Smooth muscle cell (in vitro differentiated cells): ENCODE measurements at regions not wholly inside any gene's neighbourhood (a gene's known extent, or its start where the extent isn't known, plus 50 kb on each side); places are given as distances from the start of the nearest gene placed in this dataset.

Source experiments
- DNase-seq: peaks from one replicate; lab custom pipeline; 2025; ENCODE audit not compliant: unreplicated experiment; lab: John Stamatoyannopoulos, UW
- H2AFZ ChIP-seq: fragments of 200-600 bp; sonication (generic); 2 replicates; pipeline ENCODE4 v1.6.0; 2016; ENCODE audit warnings: antibody characterized with exemption, low read depth, mild to moderate bottlenecking
- H3F3A ChIP-seq: fragments of 200-600 bp; sonication (generic); 2 replicates; pipeline ENCODE4 v1.6.0; 2017; ENCODE audit warnings: antibody characterized with exemption, low read depth
- H3K27ac ChIP-seq: fragments of 200-600 bp; sonication (generic); 2 replicates; pipeline ENCODE4 v1.5.1; 2016; ENCODE audit warnings: low read depth, mild to moderate bottlenecking
- H3K27me3 ChIP-seq: fragments of 200-600 bp; sonication (generic); 2 replicates; pipeline ENCODE4 v1.6.1; 2016; ENCODE audit warnings: low read depth, mild to moderate bottlenecking
- H3K36me3 ChIP-seq: fragments of 200-600 bp; sonication (generic); 2 replicates; pipeline ENCODE4 v1.5.1; 2016; ENCODE audit warnings: low read depth
- H3K4me1 ChIP-seq: fragments of 200-600 bp; sonication (generic); 2 replicates; pipeline ENCODE4 v1.5.1; 2016; ENCODE audit warnings: low read depth
- H3K4me2 ChIP-seq: fragments of 200-600 bp; sonication (generic); 2 replicates; pipeline ENCODE4 v1.6.0; 2016; ENCODE audit warnings: mild to moderate bottlenecking
- H3K4me3 ChIP-seq: fragments of 200-600 bp; sonication (generic); 2 replicates; pipeline ENCODE4 v1.5.1; 2016; ENCODE audit warnings: mild to moderate bottlenecking
- H3K79me2 ChIP-seq: fragments of 200-600 bp; sonication (generic); 2 replicates; pipeline ENCODE4 v1.6.0; 2016; ENCODE audit warnings: low read depth, mild to moderate bottlenecking
- H3K9ac ChIP-seq: fragments of 200-600 bp; sonication (generic); 2 replicates; pipeline ENCODE4 v1.6.0; 2016; ENCODE audit warnings: low read depth
- H3K9me3 ChIP-seq: fragments of 200-600 bp; sonication (generic); replicated peaks from 2 replicates; pipeline ENCODE4 v1.5.1; 2016; ENCODE audit warnings: low read depth
- H4K20me1 ChIP-seq: fragments of 200-600 bp; sonication (generic); 2 replicates; pipeline ENCODE4 v1.6.0; 2016; ENCODE audit warnings: low read depth
- CTCF ChIP-seq: fragments of 200-600 bp; sonication (generic); IDR thresholded peaks from 2 replicates; pipeline ENCODE4 v1.5.1; 2017; ENCODE audit warnings: borderline replicate concordance, mild to moderate bottlenecking, antibody characterized with exemption; ENCODE audit not compliant: insufficient read depth, poor library complexity, severe bottlenecking
- WGBS: methylation state at CpG from one replicate; pipeline ENCODE4 v1.1.7; 2016; ENCODE audit warnings: low lambda C conversion rate; 5-methylcytosine and 5-hydroxymethylcytosine counted together

GRCh38 chr10:125484035-125484732, 198.8 kb downstream of the TEX36 start:
- TF ChIP-seq CTCF, result no peak

DNA sequence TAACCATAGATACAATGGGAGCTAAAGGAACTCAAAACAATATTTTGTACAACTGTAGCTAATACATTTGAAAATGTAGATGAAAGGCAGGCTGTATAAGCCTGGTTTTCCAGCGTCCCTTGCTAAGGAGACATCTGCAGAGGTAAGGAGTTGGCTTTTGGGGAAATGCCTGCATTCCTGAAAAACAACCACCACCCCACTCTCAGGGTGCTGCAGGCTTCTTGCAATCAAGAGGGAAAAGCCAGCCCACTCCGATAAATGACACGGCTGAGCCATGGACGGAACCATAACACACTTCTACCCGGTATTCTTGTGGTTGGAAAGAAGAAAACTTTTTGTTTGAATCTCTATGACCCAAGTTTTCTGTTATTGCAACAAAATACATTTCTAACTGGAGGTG, 200.3 kb downstream of the TEX36 start:
- Histone ChIP-seq H3K36me3 (no peaks in the 10 kb centered on the region), H4K20me1 (no peaks in the 10 kb centered on the region), H2AFZ (no peak overlapping the region), H3K27me3 (no peaks in the 10 kb centered on the region), H3K4me2 (peak overlapping the region; percentile 75), H3K4me3 (peak overlapping the region; percentile 15), H3F3A (no peaks in the 10 kb centered on the region), H3K79me2 (no peaks in the 10 kb centered on the region), H3K4me1 (peaks cover 9% of the 10 kb centered on the region), H3K9ac (no peak overlapping the region), H3K27ac (no peak overlapping the region), H3K9me3 (no peaks in the 10 kb centered on the region)
- 40% methylated on average over 5 of the region's 5 CpGs for WGBS
- TF ChIP-seq CTCF, result no peak
- DNase-seq, result no peak

More at GRCh38 chr10:125484035-125484732, 198.8 kb downstream of the TEX36 start:
- H2AFZ ChIP-seq, result no peak overlapping the region
- peaks cover 9% of the 10 kb centered on the region for H3K4me1 ChIP-seq
- H3K79me2 ChIP-seq, result no peaks in the 10 kb centered on the region
- DNase-seq, result no peak
- no peak overlapping the region for H3K4me3 ChIP-seq
- H4K20me1 ChIP-seq, result no peaks in the 10 kb centered on the region
- WGBS, result 98% methylated on average over 1 of the region's 1 CpG
- no peak overlapping the region for H3K4me2 ChIP-seq
- no peaks in the 10 kb centered on the region for H3K9me3 ChIP-seq
- no peak overlapping the region for H3K9ac ChIP-seq
- no peaks in the 10 kb centered on the region for H3F3A ChIP-seq
- no peaks in the 10 kb centered on the region for H3K27me3 ChIP-seq
- no peaks in the 10 kb centered on the region for H3K36me3 ChIP-seq
- no peak overlapping the region for H3K27ac ChIP-seq

DNA sequence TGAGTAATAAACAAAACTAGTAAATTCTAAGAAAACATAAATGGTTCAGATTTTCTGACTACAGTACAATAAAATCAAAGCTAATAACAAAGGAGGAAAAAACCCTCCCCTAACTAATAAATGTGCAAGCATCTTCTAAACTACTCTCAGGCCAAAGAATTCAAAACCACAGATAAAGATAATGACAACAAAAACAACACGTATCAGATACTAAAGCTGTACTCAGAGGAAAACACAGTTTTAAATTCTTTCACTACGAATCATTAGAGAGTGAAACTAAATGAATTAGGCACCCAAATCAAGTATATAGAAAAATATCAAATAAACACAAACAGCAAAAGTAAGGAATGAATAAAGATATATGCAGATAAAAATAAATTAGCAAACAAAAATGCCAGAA, 200.9 kb downstream of the TEX36 start:
- H3K27me3 ChIP-seq, result no peaks in the 10 kb centered on the region
- H3K9me3 ChIP-seq, result no peaks in the 10 kb centered on the region
- 11% methylated on average over 2 of the region's 2 CpGs for WGBS
- peaks cover 9% of the 10 kb centered on the region for H3K4me1 ChIP-seq
- no peaks in the 10 kb centered on the region for H3K79me2 ChIP-seq
- H3K4me3 ChIP-seq, result peak overlapping the region; percentile 15
- no peaks in the 10 kb centered on the region for H4K20me1 ChIP-seq
- no peak overlapping the region for H3K9ac ChIP-seq
- no peak overlapping the region for H3K27ac ChIP-seq
- no peak for TF ChIP-seq CTCF
- DNase-seq, result no peak
- no peaks in the 10 kb centered on the region for H3K36me3 ChIP-seq
- H3F3A ChIP-seq, result no peaks in the 10 kb centered on the region
- H2AFZ ChIP-seq, result no peak overlapping the region
- peak overlapping the region; percentile 75 for H3K4me2 ChIP-seq

DNA sequence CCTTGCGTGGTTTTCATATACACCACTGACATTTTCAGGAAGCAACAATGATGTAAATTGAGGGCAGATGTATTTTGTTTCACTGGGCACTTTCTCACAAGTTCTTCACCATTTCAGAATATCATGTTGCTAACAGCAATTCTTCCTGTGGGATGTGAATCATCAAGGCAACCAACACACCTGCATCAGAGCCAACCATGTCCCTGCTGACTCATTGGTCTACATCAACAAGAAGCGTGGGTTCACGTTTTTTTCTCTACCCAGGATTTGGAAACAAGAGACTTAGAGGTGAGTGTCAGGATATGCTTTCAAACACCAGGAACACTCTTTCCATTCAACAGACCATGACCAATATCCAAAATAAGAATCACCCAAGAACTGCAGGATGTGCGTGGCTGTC, 203.9 kb downstream of the TEX36 start:
- DNase-seq, result no peak
- no peaks in the 10 kb centered on the region for H3K9me3 ChIP-seq
- no peak overlapping the region for H2AFZ ChIP-seq
- no peak overlapping the region for H3K4me2 ChIP-seq
- no peak overlapping the region for H3K9ac ChIP-seq
- H3K36me3 ChIP-seq, result no peaks in the 10 kb centered on the region
- H3K79me2 ChIP-seq, result no peaks in the 10 kb centered on the region
- no peaks in the 10 kb centered on the region for H3K27me3 ChIP-seq
- TF ChIP-seq CTCF, result no peak
- H3K4me3 ChIP-seq, result no peak overlapping the region
- H3K27ac ChIP-seq, result no peak overlapping the region
- WGBS, result 85% methylated on average over 4 of the region's 4 CpGs
- H4K20me1 ChIP-seq, result no peaks in the 10 kb centered on the region
- H3K4me1 ChIP-seq, result peaks cover 9% of the 10 kb centered on the region
- no peaks in the 10 kb centered on the region for H3F3A ChIP-seq
